ENCODE measurements at regions not wholly inside any gene's neighbourhood (a gene's known extent, or its start where the extent isn't known, plus 50 kb on each side); places are given as distances from the start of the nearest gene placed in this dataset.

- DNase-seq (ENCODE audit: low read depth) (no peak), FAIRE-seq (peak; percentile 52)
Measured at GRCh38 chr13:108156749-108157148, 58.6 kb downstream of the LIG4 start.

GRCh38 chr13:108155185-108156106 lies 59.9 kb downstream of the LIG4 start:
- FAIRE-seq: no peak
- no peaks in the 10 kb centered on the region for H3K36me3 ChIP-seq (ENCODE audit: control insufficient read depth, insufficient read depth, low read length)
- TF ChIP-seq, protein P1, sequence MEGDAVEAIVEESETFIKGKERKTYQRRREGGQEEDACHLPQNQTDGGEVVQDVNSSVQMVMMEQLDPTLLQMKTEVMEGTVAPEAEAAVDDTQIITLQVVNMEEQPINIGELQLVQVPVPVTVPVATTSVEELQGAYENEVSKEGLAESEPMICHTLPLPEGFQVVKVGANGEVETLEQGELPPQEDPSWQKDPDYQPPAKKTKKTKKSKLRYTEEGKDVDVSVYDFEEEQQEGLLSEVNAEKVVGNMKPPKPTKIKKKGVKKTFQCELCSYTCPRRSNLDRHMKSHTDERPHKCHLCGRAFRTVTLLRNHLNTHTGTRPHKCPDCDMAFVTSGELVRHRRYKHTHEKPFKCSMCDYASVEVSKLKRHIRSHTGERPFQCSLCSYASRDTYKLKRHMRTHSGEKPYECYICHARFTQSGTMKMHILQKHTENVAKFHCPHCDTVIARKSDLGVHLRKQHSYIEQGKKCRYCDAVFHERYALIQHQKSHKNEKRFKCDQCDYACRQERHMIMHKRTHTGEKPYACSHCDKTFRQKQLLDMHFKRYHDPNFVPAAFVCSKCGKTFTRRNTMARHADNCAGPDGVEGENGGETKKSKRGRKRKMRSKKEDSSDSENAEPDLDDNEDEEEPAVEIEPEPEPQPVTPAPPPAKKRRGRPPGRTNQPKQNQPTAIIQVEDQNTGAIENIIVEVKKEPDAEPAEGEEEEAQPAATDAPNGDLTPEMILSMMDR (IDR thresholded peaks at IDR 0.05; ENCODE audit: insufficient read depth, low read length, severe bottlenecking): peak; percentile 62
- peak; percentile 34 for DNase-seq (ENCODE audit: low read depth)
- H3K4me3 ChIP-seq (ENCODE audit: low read depth, low read length): no peak overlapping the region
- H3K27me3 ChIP-seq (ENCODE audit: control insufficient read depth, insufficient read depth, low read length): no peaks in the 10 kb centered on the region

More at GRCh38 chr13:108156749-108157148, 58.6 kb downstream of the LIG4 start:
- H3K4me3 ChIP-seq (ENCODE audit: low read depth, low read length): no peak overlapping the region
- TF ChIP-seq, protein P1 (IDR thresholded peaks at IDR 0.05; ENCODE audit: insufficient read depth, low read length, severe bottlenecking): no peak
- H3K36me3 ChIP-seq (ENCODE audit: control insufficient read depth, insufficient read depth, low read length): no peaks in the 10 kb centered on the region
- no peaks in the 10 kb centered on the region for H3K27me3 ChIP-seq (ENCODE audit: control insufficient read depth, insufficient read depth, low read length)

- no peak overlapping the region for H3K4me3 ChIP-seq (ENCODE audit: low read depth, low read length)
- H3K36me3 ChIP-seq (ENCODE audit: control insufficient read depth, insufficient read depth, low read length): no peaks in the 10 kb centered on the region
- TF ChIP-seq, protein P1 (IDR thresholded peaks at IDR 0.05; ENCODE audit: insufficient read depth, low read length, severe bottlenecking): no peak
- DNase-seq (ENCODE audit: low read depth): peak; percentile 7
- H3K27me3 ChIP-seq (ENCODE audit: control insufficient read depth, insufficient read depth, low read length): no peaks in the 10 kb centered on the region
- no peak for FAIRE-seq
Measured at GRCh38 chr13:108154421-108154858, 60.9 kb downstream of the LIG4 start.

DNA sequence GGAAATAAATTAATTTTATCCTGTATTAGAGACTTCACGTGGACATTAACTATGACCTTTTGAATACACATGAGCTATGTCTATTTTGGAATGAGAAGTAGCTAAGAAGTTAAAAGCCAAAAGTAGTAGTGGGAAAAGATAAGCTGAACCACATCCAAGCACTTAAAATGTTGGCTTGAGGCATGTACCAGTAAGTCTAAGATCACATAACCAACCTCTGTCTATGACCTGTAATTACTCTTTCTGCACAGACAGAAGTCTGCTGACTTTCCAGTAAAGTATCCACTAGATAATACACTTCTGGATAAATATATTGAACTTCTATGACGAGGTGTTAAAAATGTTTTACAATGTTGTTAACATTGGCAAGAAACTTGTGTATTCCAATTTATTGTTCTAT lies 68.7 kb downstream of the LIG4 start:
- no peak for DNase-seq (ENCODE audit: low read depth)
- H3K27me3 ChIP-seq (ENCODE audit: control insufficient read depth, insufficient read depth, low read length): no peaks in the 10 kb centered on the region
- no peaks in the 10 kb centered on the region for H3K36me3 ChIP-seq (ENCODE audit: control insufficient read depth, insufficient read depth, low read length)
- no peak overlapping the region for H3K4me3 ChIP-seq (ENCODE audit: low read depth, low read length)
- TF ChIP-seq, protein P1 (IDR thresholded peaks at IDR 0.05; ENCODE audit: insufficient read depth, low read length, severe bottlenecking): no peak
- FAIRE-seq: no peak

- FAIRE-seq: no peak
- Histone ChIP-seq H3K36me3 (ENCODE audit: control insufficient read depth, insufficient read depth, low read length) (no peaks in the 10 kb centered on the region), H3K27me3 (ENCODE audit: control insufficient read depth, insufficient read depth, low read length) (no peaks in the 10 kb centered on the region), H3K4me3 (ENCODE audit: low read depth, low read length) (no peak overlapping the region)
- DNase-seq (ENCODE audit: low read depth): no peak
- TF ChIP-seq, protein P1 (IDR thresholded peaks at IDR 0.05; ENCODE audit: insufficient read depth, low read length, severe bottlenecking): no peak
Measured at GRCh38 chr13:108142702-108143436, 72.5 kb downstream of the LIG4 start.

All from bronchial epithelial cell (primary cell).